IMR-90 (cell line): ENCODE measurements at regions not wholly inside any gene's neighbourhood (a gene's known extent, or its start where the extent isn't known, plus 50 kb on each side); places are given as distances from the start of the nearest gene placed in this dataset.

Source experiments
- NFE2L2 ChIP-seq: fragments of 150-350 bp; IDR thresholded peaks from 2 replicates; pipeline ENCODE4 v1.6.1; 2016; ENCODE audit warnings: low read depth, mild to moderate bottlenecking, low read length
- POLR2A ChIP-seq: IDR thresholded peaks from 2 replicates; pipeline ENCODE4 v1.6.1; 2012; ENCODE audit warnings: mild to moderate bottlenecking, low read depth, low read length
- USF2 ChIP-seq: fragments of 150-350 bp; IDR thresholded peaks from 2 replicates; pipeline ENCODE4 v1.6.1; 2017; ENCODE audit warnings: mild to moderate bottlenecking, antibody characterized with exemption, low read length, low read depth

GRCh38 chr2:58568901-58569300 is 327.8 kb upstream of the FANCL start:
- TF ChIP-seq POLR2A (no peak), USF2 (no peak), NFE2L2 (no peak)
